NCI-H2227 (cell line): ENCODE measurements at regions not wholly inside any gene's neighbourhood (a gene's known extent, or its start where the extent isn't known, plus 50 kb on each side); places are given as distances from the start of the nearest gene placed in this dataset.

Experiments
- DNase-seq: peaks from one replicate; lab custom pipeline; 2025; ENCODE audit not compliant: unreplicated experiment; lab: John Stamatoyannopoulos, UW

DNA sequence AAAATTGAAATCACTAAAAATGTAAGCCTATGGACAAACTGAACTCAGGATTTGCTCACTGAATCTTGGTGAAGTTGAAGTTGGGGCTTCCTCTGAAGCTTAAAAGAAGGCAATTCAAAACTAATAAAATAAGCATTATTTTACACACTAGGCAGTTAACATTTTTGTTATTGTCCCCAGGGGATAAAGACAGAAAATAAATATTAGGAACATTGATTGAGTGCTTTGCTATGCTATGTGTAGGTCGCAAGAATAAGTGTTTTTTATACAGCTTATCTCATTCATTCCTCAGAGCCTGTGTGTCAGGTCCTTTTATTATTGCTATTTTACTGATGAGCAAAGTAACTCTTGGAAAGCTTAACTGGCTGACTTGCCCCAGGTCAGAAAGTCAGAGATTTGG lies 82.2 kb downstream of the ZNF608 start:
- DNase-seq: no peak

DNA sequence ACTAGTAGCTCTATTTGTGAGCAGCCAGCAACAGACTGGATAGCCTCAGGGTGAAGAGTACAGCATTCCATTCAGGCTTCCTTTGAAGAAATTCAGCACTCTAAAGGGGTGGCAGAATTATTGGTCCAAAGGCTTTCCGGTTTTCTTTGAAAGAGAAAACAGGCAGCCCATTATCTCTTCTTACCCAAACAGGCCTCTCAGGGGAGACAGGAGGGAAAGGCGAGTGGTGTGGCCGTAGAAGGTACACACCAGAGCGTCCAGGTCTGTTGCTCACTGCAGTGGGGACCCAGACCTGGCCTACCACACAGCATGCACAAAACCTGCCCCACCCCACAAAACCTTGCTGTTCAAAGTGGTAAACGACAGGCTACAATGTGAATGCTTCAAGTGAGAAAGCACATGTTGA lies 83.3 kb downstream of the ZNF608 start:
- peak; percentile 29 for DNase-seq

DNA sequence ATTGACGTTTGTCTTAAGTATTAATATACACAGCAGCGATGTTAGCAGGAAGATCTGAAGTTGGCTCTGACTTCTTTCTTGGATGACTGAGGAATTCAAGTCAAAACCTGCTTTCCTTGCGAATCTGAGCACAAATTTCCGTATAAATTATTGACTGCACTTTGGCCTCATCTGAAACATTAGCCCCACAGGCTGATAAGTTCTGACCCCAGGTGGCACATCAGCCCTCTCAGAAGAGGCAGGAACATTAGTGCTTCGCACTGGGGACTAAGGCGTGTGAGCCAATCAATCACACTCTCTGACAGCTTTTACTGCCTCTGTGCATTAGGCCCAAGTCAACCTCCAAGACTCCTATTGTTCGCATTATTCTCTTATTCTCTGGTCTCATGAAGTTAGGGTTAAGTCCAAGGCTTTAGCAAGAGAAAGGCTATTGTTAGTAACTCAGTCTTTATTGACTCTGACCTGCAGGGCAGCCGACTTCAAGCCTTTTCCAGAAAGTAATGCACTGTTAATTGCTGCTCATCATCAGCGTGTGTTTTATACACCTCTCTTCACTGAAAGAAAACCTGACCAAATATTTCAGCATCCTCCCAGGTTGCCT lies 84.2 kb downstream of the ZNF608 start:
- peak; percentile 88 for DNase-seq

DNA sequence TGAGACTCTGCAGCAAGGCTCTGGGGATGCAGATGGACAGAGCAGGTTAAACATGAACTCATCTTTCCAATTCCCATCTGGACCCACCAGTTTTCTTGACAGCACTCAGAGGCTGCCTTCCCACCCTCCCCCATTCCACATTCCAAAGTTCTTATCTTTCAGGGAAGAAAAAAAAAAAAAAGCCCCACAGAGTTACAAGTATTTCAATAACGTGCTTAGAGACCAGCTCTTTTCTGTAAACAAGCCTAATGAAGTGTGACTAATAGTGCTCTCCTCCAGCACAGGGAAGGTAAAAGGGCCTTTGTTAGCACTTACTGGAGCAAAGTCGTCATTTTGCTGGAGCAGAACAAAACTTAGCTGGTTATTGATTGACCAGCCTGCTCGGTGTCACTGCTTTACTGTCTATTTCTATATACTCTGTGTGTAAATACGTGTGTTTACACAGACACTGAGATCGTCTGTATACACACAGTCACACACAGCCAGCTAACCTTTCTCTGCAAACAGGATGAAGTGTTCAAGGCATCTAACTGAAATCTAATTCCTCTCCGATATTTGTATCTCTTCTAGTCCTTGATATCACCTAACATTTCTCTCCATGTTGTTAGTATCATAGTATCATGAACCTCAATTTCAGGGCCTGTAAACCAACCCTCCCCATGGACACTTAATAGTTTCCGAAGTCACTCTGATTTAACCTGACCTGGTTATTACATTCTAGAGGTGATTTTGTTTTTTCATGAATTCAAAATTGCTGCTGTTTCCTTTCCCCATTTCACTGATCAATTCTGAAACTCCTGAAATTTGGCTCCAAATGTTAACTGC lies 84.9 kb downstream of the ZNF608 start:
- peak; percentile 29 for DNase-seq

DNA sequence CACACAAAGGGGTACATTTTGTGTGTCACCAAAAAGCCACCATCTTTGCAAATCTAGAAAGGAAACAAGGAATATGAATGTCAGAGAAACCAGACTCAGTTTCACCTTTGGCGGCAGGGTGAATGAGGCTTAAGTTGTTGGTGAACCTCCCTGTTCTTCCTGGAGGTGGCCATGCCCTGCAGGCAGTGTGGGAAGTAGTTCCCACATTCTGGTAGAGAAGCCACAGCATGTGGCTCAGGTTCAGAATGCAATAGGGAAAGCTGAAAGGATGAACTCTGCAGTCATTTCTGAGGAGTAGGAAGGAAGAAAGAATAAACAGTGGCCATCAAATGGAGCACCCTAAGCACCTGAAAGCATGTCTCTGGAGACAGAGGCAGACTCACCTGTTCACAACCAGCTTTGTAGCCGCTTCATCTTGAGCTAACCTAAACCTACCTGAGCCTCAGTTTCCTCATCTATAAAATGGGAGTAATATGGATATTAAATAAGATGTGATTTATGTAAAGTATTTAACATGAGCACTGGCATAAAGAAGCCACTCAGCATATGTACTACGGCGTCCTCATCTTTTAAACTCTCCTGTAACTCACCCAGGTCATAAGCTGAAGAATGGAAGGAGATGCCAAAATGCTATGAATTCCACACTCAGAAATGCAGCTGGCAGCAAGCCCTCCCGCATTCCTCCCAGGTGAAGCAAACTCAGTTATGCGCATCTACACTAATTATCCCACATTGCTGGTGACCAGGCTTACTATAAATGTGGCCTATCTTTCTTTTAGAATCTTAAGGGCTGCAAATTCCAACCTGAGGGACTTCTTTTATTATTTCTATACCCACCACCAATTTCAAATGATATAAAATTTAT lies 86.0 kb downstream of the ZNF608 start:
- no peak for DNase-seq

GRCh38 chr5:124659798-124660197 lies 86.6 kb downstream of the ZNF608 start:
- peak; percentile 77 for DNase-seq

GRCh38 chr5:124658867-124659557 lies 87.4 kb downstream of the ZNF608 start:
- DNase-seq: no peak

GRCh38 chr5:124655921-124656511 lies 90.4 kb downstream of the ZNF608 start:
- peak; percentile 88 for DNase-seq

GRCh38 chr5:124655251-124655917 lies 91.1 kb downstream of the ZNF608 start:
- peak; percentile 76 for DNase-seq

- DNase-seq: peak; percentile 10
Measured at GRCh38 chr5:124654418-124654817, 92.0 kb downstream of the ZNF608 start.

DNA sequence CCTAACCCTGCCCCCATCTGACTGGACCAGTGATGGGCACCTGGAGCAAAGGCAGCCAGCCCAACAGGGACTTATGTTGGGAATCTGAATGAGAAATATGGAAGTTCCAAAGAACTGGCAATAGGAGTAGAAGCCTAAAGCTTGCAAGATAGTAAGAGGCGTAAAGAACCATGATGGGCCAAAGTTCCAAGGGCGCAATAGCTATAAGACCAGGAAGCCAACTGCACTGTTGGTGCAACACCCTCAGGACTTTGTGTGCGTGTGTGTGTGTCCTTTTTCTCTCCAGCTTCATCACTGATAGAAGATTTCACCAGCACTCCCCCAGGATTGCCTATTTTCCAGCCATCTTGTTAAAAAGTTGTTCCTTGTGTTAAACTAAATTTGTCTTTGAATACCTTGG lies 92.8 kb downstream of the ZNF608 start:
- no peak for DNase-seq

DNA sequence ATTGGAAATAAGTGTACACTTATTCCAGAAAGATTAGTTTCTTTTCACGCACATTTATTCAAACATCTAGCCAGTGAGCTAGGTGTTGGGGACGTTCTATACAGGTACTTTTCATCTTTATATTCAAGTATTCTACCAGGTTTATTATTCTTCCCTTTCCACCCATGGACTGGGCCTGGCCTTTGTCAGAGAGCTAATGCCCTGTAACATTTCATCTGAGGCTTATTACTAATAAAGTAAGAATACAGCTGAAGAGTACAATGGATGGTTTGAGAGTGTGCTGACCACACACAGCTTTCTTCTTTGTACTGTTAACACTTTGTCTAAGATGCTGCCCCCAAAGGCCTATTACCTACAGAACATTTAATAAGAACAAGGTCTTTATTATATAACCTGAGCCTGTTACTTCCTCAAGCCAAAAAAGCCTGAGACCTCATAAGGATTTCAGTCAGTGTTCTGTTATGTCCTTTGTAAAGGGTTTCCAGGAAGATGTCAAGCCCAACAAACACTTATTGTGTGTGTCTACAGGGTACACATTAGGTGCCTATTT lies 93.5 kb downstream of the ZNF608 start:
- no peak for DNase-seq

DNA sequence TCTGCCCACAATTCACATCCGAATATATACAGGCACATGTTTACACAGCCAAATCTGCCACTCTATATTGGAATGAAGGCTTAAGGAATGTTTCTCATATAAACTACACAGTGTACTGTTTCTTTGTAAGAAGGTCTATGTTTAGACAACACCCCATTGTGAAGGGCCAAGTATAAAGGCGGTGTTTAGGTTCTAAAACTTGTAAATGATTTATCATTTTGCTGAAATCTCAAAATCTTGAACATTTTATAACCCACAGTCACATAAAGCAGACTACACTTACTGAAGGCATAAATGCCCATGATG lies 94.0 kb downstream of the ZNF608 start:
- DNase-seq: no peak

- peak; percentile 75 for DNase-seq
Measured at GRCh38 chr5:124651663-124652513, 94.6 kb downstream of the ZNF608 start.

DNA sequence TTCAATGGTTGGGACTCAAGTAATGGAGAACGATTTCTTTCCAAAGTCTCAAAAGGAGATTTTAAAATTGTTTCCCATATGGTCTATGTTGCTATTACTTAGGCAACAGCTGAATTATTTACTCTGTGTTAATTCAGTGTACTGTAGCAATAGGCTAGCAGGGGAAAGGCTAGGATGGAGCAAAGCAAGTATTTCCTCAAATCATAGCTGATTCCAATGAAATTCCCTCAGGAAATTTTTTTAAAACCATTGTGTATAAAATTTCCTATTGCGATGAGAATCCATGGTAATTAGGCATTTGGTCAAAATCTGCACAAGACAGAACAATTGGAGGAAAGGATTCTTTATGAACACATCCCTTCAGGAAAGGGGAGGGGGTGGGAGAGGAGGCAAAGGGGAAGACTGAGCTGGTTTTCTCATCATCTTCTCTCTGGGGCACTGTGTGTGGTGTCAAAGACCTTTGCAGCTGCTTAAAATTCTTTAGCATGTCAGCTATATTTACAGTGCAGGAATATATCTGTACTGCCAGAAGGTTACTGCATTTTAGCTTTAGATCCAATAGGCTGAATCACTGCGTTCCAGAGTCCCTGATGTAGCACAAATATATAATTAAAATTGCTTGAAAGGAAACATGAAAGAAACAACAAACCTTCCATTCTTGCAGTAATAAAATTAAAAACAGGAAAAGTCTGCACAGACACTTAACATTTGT lies 95.3 kb downstream of the ZNF608 start:
- no peak for DNase-seq

DNA sequence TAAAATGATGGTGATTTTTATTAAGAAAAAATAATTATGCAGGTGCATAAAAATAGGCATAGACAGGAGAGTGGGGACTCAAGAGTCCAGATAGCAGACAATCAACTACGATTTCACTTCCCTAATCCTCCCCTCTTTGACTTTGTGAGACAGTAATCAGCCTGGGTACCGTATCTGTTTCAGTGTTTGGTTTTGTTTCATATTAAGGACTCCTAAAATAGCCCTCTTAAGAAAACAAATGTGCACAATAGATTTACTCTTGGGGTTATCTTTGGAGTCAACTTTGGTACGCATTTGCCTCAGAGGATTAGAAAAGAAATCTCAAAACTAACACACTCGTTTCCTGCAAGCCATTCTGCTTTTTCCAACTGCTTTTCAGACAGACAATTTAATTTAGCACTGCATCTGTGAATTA lies 96.3 kb downstream of the ZNF608 start:
- DNase-seq: no peak

DNA sequence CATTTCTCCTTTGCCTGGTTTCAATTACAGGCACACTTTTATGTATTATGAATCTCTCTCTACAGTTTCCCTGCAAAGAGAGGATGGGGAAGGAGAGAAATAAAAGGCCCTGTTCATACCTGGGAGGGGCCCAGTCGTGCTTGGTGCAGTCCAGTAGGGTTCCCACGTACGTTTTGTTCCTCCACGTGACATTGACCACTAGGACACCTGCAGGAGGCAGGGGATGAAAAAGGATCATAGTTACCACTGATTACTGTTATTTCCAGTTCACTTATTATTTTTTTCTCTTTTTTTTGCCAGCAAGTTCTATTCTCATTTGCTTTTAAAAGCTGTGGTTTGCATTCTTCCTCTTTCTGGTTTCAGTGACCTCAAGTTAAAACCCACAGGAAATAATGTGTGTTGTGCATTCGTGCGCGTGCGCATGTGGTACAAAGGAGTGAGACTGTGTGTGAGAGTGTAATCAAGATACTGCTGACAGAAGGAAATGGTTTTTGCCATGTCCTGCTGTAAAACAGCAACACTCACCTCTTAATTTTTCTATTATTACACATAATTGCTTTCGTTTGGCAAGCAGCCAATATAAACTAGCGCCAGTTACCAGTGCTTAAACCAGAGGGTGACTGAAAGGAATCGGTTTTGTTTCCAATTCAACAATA lies 96.8 kb downstream of the ZNF608 start:
- peak; percentile 73 for DNase-seq

DNA sequence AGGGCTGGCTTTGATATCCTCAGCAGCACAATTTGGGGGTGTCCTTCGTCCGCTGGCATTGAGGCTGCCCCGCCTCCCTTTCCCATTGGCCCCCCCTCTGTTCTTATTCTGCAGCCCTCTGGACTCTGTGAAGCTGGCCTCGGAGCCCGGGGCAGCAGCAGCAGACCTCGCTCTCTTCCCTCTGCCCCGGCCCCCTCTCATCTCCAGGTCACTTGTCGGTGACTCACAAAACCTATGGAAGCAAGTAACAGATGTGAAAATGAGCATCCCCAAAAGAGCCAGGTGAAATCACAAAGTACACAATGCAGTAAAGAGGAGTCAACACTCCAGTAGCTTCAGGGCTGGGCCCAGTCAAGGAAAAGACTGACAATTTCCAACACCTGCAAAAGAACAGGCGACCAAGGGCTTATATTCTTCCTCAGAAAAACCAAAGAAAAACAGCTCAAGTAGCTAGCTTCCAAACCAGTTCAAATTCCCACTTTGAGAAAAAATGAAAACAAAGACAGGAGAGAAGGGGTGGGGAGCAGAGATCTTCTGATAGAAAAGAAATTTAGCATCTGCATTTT lies 97.5 kb downstream of the ZNF608 start:
- no peak for DNase-seq
